AG08396 (cell line): ENCODE measurements at regions not wholly inside any gene's neighbourhood (a gene's known extent, or its start where the extent isn't known, plus 50 kb on each side); places are given as distances from the start of the nearest gene placed in this dataset.

Experiments used
- DNase-seq: peaks from one replicate; pipeline ENCODE4 v3.0.0; 2012; ENCODE audit warnings: low spot score, mixed read lengths

- no peak for DNase-seq
These were observed 102.8 kb upstream of the GALNT2 start for GRCh38 chr1:229964281-229964680.

- DNase-seq = no peak
These were observed 96.3 kb upstream of the GALNT2 start for GRCh38 chr1:229970714-229971113.

GRCh38 chr1:229971141-229971540 lies 95.9 kb upstream of the GALNT2 start:
- no peak for DNase-seq

GRCh38 chr1:229972600-229973296 lies 94.3 kb upstream of the GALNT2 start:
- DNase-seq = no peak

GRCh38 chr1:229973297-229973612 lies 93.8 kb upstream of the GALNT2 start:
- no peak for DNase-seq

- no peak for DNase-seq
These were observed 92.0 kb upstream of the GALNT2 start for GRCh38 chr1:229975047-229975446.

- no peak for DNase-seq
These were observed 87.0 kb upstream of the GALNT2 start for GRCh38 chr1:229980009-229980408.

GRCh38 chr1:229981736-229982135 lies 85.3 kb upstream of the GALNT2 start:
- DNase-seq = no peak

GRCh38 chr1:229984310-229984991 lies 82.6 kb upstream of the GALNT2 start:
- no peak for DNase-seq

- no peak for DNase-seq
These were observed 81.9 kb upstream of the GALNT2 start for GRCh38 chr1:229984992-229985612.

GRCh38 chr1:229985613-229986010 lies 81.4 kb upstream of the GALNT2 start:
- DNase-seq = no peak

- DNase-seq = no peak
These were observed 80.2 kb upstream of the GALNT2 start for GRCh38 chr1:229986737-229987337.

- no peak for DNase-seq
These were observed 79.1 kb upstream of the GALNT2 start for GRCh38 chr1:229987953-229988352.

GRCh38 chr1:229988534-229988933 lies 78.5 kb upstream of the GALNT2 start:
- DNase-seq = no peak

GRCh38 chr1:229989591-229990248 lies 77.3 kb upstream of the GALNT2 start:
- DNase-seq = no peak

GRCh38 chr1:229990326-229990725 lies 76.7 kb upstream of the GALNT2 start:
- no peak for DNase-seq

- no peak for DNase-seq
These were observed 75.9 kb upstream of the GALNT2 start for GRCh38 chr1:229991104-229991513.

- DNase-seq = no peak
These were observed 75.2 kb upstream of the GALNT2 start for GRCh38 chr1:229991724-229992333.

GRCh38 chr1:229993060-229993459 lies 74.0 kb upstream of the GALNT2 start:
- DNase-seq = no peak

GRCh38 chr1:229993894-229994293 lies 73.1 kb upstream of the GALNT2 start:
- no peak for DNase-seq

GRCh38 chr1:229999004-229999670 lies 67.9 kb upstream of the GALNT2 start:
- DNase-seq = no peak
